IMR-90 (cell line): ENCODE measurements at regions not wholly inside any gene's neighbourhood (a gene's known extent, or its start where the extent isn't known, plus 50 kb on each side); places are given as distances from the start of the nearest gene placed in this dataset.

ENCODE experiments used
- ATAC-seq: fragments of 200-7000 bp; cut with Tn5 transposase; 2 replicates; pipeline ENCODE4 v1.9.1; 2020; ENCODE audit warnings: low read depth, mild to moderate bottlenecking, moderate library complexity
- BruUV-seq: library from RNA; stranded (reverse); fragments of 400-500 nt; replicated peaks from 2 replicates; lab custom pipeline; 2021; lab: Mats Ljungman, UMichigan
- CTCF ChIA-PET: fragments of 300-600 bp; formaldehyde crosslinking; extraction: SDS; loops from one replicate; lab custom pipeline; 2021; ENCODE audit warnings: antibody characterized with exemption; lab: Yijun Ruan, JAX
- POLR2A ChIA-PET: fragments of 300-600 bp; sonication (Branson Sonifier 250); formaldehyde crosslinking; loops from one replicate; lab custom pipeline; 2022; ENCODE audit warnings: antibody characterized with exemption; ENCODE audit not compliant: unreplicated experiment; lab: Charles Lee
- DNase-seq: peaks from one replicate; pipeline ENCODE4 v3.0.0; 2013
- H2AFZ ChIP-seq: replicated peaks from 2 replicates; pipeline ENCODE3; 2013; ENCODE audit warnings: low read length, mild to moderate bottlenecking; ENCODE audit not compliant: poor library complexity
- H2AK5ac ChIP-seq: 2 replicates; pipeline ENCODE4 v1.6.1; 2013; ENCODE audit warnings: low read depth, low read length, inconsistent platforms
- H2AK9ac ChIP-seq: replicated peaks from 2 replicates; pipeline ENCODE3; 2013; ENCODE audit warnings: mild to moderate bottlenecking, low read depth, low read length, moderate library complexity; ENCODE audit not compliant: poor library complexity
- H2BK120ac ChIP-seq: 2 replicates; pipeline ENCODE4 v1.6.1; 2013; ENCODE audit warnings: low read depth, low read length, inconsistent platforms
- H2BK15ac ChIP-seq: 3 replicates; pipeline ENCODE4 v1.6.1; 2013; ENCODE audit warnings: low read depth, low read length, inconsistent platforms
- H2BK20ac ChIP-seq: 2 replicates; pipeline ENCODE4 v1.6.1; 2013; ENCODE audit warnings: low read depth, mild to moderate bottlenecking, inconsistent platforms, low read length, moderate library complexity
- H2BK5ac ChIP-seq: 2 replicates; pipeline ENCODE4 v1.6.1; 2013; ENCODE audit warnings: mild to moderate bottlenecking, low read depth, low read length, inconsistent platforms; ENCODE audit not compliant: poor library complexity, severe bottlenecking
- H3K14ac ChIP-seq: replicated peaks from 2 replicates; pipeline ENCODE4 v1.6.1; 2013; ENCODE audit warnings: low read depth, low read length, inconsistent platforms
- H3K18ac ChIP-seq: 2 replicates; pipeline ENCODE4 v1.6.1; 2013; ENCODE audit warnings: low read depth, low read length, control low read depth
- H3K23ac ChIP-seq: 2 replicates; pipeline ENCODE4 v1.6.1; 2013; ENCODE audit warnings: low read depth, low read length, inconsistent platforms
- H3K27ac ChIP-seq: 2 replicates; pipeline ENCODE4 v1.5.1; 2013; ENCODE audit warnings: mild to moderate bottlenecking, control low read depth, low read length; ENCODE audit not compliant: insufficient read depth
- H3K27me3 ChIP-seq: 2 replicates; pipeline ENCODE4 v1.6.1; 2013; ENCODE audit warnings: low read length; ENCODE audit not compliant: control insufficient read depth, insufficient read depth
- H3K36me3 ChIP-seq: 2 replicates; pipeline ENCODE4 v1.6.1; 2013; ENCODE audit warnings: low read length, mixed read lengths; ENCODE audit not compliant: control insufficient read depth, insufficient read depth
- H3K4ac ChIP-seq: 2 replicates; pipeline ENCODE4 v1.6.1; 2013; ENCODE audit warnings: low read depth, low read length, inconsistent platforms
- H3K4me1 ChIP-seq: 2 replicates; pipeline ENCODE4 v1.6.1; 2013; ENCODE audit warnings: low read length, mixed read lengths; ENCODE audit not compliant: control insufficient read depth, insufficient read depth
- H3K4me2 ChIP-seq: 2 replicates; pipeline ENCODE4 v1.6.1; 2013; ENCODE audit warnings: low read depth, mild to moderate bottlenecking, control low read depth, low read length, moderate library complexity
- H3K4me3 ChIP-seq: 2 replicates; pipeline ENCODE4 v1.5.1; 2013; ENCODE audit warnings: low read depth, mild to moderate bottlenecking, control low read depth, low read length, moderate library complexity; ENCODE audit not compliant: insufficient read depth
- H3K56ac ChIP-seq: 2 replicates; pipeline ENCODE4 v1.6.1; 2013; ENCODE audit warnings: low read length, inconsistent platforms; ENCODE audit not compliant: insufficient read depth; ENCODE audit errors: extremely low read depth
- H3K79me1 ChIP-seq, 2 experiments: 2 replicates each; pipeline ENCODE4 v1.6.1; 2013; ENCODE audit warnings: low read length in 2 of 2, inconsistent platforms in 1 of 2, low read depth in 1 of 2
- H3K9ac ChIP-seq: 2 replicates; pipeline ENCODE4 v1.6.1; 2013; ENCODE audit warnings: low read depth, low read length, control low read depth
- H3K9me1 ChIP-seq: 2 replicates; pipeline ENCODE4 v1.6.1; 2013; ENCODE audit warnings: low read length, inconsistent platforms; ENCODE audit not compliant: insufficient read depth
- H3K9me3 ChIP-seq: 2 replicates; pipeline ENCODE4 v1.6.1; 2013; ENCODE audit warnings: low read length; ENCODE audit not compliant: control insufficient read depth, insufficient read depth
- H4K20me1 ChIP-seq: 2 replicates; pipeline ENCODE4 v1.6.1; 2013; ENCODE audit warnings: low read length, inconsistent platforms; ENCODE audit not compliant: insufficient read depth
- H4K5ac ChIP-seq: 2 replicates; pipeline ENCODE4 v1.6.1; 2013; ENCODE audit warnings: mild to moderate bottlenecking, low read depth, low read length, control low read depth
- H4K8ac ChIP-seq, 2 experiments: 2 replicates each; pipeline ENCODE4 v1.6.1; 2013; ENCODE audit warnings: low read depth in 2 of 2, low read length in 2 of 2, control low read depth in 1 of 2, inconsistent platforms in 1 of 2
- H4K91ac ChIP-seq: 2 replicates; pipeline ENCODE4 v1.6.1; 2013; ENCODE audit warnings: low read depth, low read length, inconsistent platforms; ENCODE audit not compliant: insufficient read depth
- CEBPB ChIP-seq: IDR thresholded peaks from 2 replicates; pipeline ENCODE4 v1.6.1; 2012; ENCODE audit warnings: low read depth, low read length, improper control_type of control experiment
- CTCF ChIP-seq: conservative IDR thresholded peaks from 2 replicates; pipeline ENCODE4 v1.5.1; 2012; ENCODE audit warnings: mild to moderate bottlenecking, low read depth, low read length, improper control_type of control experiment
- FOS ChIP-seq: fragments of 150-350 bp; IDR thresholded peaks from 2 replicates; pipeline ENCODE4 v1.6.1; 2016; ENCODE audit warnings: low read depth, low read length
- MAFK ChIP-seq: IDR thresholded peaks from 2 replicates; pipeline ENCODE4 v1.6.1; 2012; ENCODE audit warnings: low read depth, low read length, improper control_type of control experiment
- MXI1 ChIP-seq: IDR thresholded peaks from 2 replicates; pipeline ENCODE4 v1.6.1; 2012; ENCODE audit warnings: low read depth, mild to moderate bottlenecking, low read length, moderate library complexity, borderline replicate concordance
- POLR2A ChIP-seq: IDR thresholded peaks from 2 replicates; pipeline ENCODE4 v1.6.1; 2012; ENCODE audit warnings: mild to moderate bottlenecking, low read depth, low read length
- RAD21 ChIP-seq: IDR thresholded peaks from 2 replicates; pipeline ENCODE4 v1.6.1; 2012; ENCODE audit warnings: low read length, improper control_type of control experiment
- RCOR1 ChIP-seq: IDR thresholded peaks from 2 replicates; pipeline ENCODE4 v1.6.1; 2012; ENCODE audit warnings: mild to moderate bottlenecking, low read length, improper control_type of control experiment; ENCODE audit not compliant: insufficient replicate concordance
- SMC3 ChIP-seq: fragments of 150-350 bp; IDR thresholded peaks from 2 replicates; pipeline ENCODE4 v1.6.1; 2016; ENCODE audit warnings: low read depth, mild to moderate bottlenecking, antibody characterized with exemption, low read length, moderate library complexity
- WGBS, 2 experiments: methylation state at CpG; one replicate each; pipeline versions ENCODE4 v1.1.5 to v1.1.7; 2013; ENCODE audit warnings: missing lambda C conversion rate in 2 of 2; ENCODE audit not compliant: insufficient read length in 1 of 2; ENCODE audit errors: extremely low coverage in 2 of 2; 5-methylcytosine and 5-hydroxymethylcytosine counted together
- dilution Hi-C: fragments of 300-500 bp; cut with HindIII; formaldehyde crosslinking; loops from one replicate; pipeline ENCODE4 v1.14.3; 2018; ENCODE audit warnings: low sequenced_read_pairs; ENCODE audit not compliant: unreplicated experiment
- in situ Hi-C: fragments of 300-500 bp; cut with MboI; formaldehyde crosslinking; loops from 3 replicates; pipeline ENCODE4 v1.14.3; 2019; ENCODE audit warnings: low sequenced_read_pairs, inconsistent platforms, mixed read lengths
- intact Hi-C: fragments of 100-400 bp; cut with micrococcal nuclease; formaldehyde crosslinking; loops from 2 replicates; pipeline ENCODE4 v1.10.0; 2022

GRCh38 chr4:164531336-164531735 is 222.6 kb upstream of the SMIM31 start:
- H3K14ac ChIP-seq = no peak overlapping the region
- no peak overlapping the region for H4K5ac ChIP-seq
- no peaks in the 10 kb centered on the region for H4K20me1 ChIP-seq
- in situ Hi-C loops (no loop called here), dilution Hi-C loops (no loop called here), intact Hi-C loops (no loop called here)
- ChIA-PET POLR2A (no interaction called here), CTCF (no interaction called here)
- no peak overlapping the region for H3K9ac ChIP-seq
- DNase-seq (no peak), ATAC-seq (no peak)
- H3K36me3 ChIP-seq = no peaks in the 10 kb centered on the region
- H3K18ac ChIP-seq = no peak overlapping the region
- no peak overlapping the region for H2BK5ac ChIP-seq
- no peak overlapping the region for H3K56ac ChIP-seq
- no peak overlapping the region for H3K27ac ChIP-seq
- H4K8ac ChIP-seq = no peak overlapping the region
- no peak overlapping the region for H3K4me3 ChIP-seq
- no peak for TF ChIP-seq MAFK
- no peak for TF ChIP-seq RAD21
- TF ChIP-seq CTCF = no peak
- no peak for TF ChIP-seq SMC3
- TF ChIP-seq POLR2A = no peak
- TF ChIP-seq RCOR1 = no peak
- TF ChIP-seq MXI1 = no peak
- TF ChIP-seq FOS = no peak
- TF ChIP-seq CEBPB = no peak
- no peaks in the 10 kb centered on the region for H3K79me1 ChIP-seq
- H3K4ac ChIP-seq = no peak overlapping the region
- H3K9me1 ChIP-seq = no peaks in the 10 kb centered on the region
- no peak overlapping the region for H3K4me2 ChIP-seq
- no peak overlapping the region for H4K91ac ChIP-seq
- WGBS, 2 experiments = no CpG with 5 or more reads among the region's 4 CpGs
- no peak overlapping the region for H3K23ac ChIP-seq
- H2BK20ac ChIP-seq = no peak overlapping the region
- H2AK9ac ChIP-seq = no peak overlapping the region
- no peak overlapping the region for H2BK15ac ChIP-seq
- no peaks in the 10 kb centered on the region for H3K27me3 ChIP-seq
- BruUV-seq = no TSS peak
- peaks cover 8% of the 10 kb centered on the region for H3K9me3 ChIP-seq
- no peak overlapping the region for H2BK120ac ChIP-seq
- no peak overlapping the region for H2AK5ac ChIP-seq
- H3K4me1 ChIP-seq = no peaks in the 10 kb centered on the region
- H2AFZ ChIP-seq = no peak overlapping the region
